GM19240 (cell line): ENCODE measurements at regions not wholly inside any gene's neighbourhood (a gene's known extent, or its start where the extent isn't known, plus 50 kb on each side); places are given as distances from the start of the nearest gene placed in this dataset.
"Not testable (repeated sequence)": the region's sequence is repeated elsewhere in the genome, so short reads cannot be mapped to it uniquely, and the experiment has no call there.

Experiments used
- DNase-seq: peaks from one replicate; pipeline ENCODE4 v3.0.0; 2011; ENCODE audit warnings: low spot score; ENCODE audit not compliant: insufficient read length

DNA sequence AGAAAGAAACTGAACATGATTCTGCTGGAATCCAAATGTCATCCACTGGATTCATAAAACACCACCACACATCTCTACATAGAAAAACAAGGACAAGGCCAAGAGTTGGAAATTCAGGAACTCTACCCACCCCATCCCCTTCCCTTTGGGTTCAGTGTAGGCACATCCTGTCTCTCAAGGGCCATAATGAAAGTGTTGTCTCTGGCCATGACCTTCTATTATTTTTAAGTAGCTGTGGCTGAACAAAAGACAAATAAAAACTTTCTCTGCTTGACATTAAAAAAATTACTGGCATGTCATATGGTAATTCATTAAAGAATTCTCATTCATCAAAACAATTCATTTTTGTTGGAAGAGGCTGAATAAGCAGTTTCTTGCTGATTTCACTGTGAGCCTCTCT, 54.9 kb upstream of the ZBTB18 start:
- no peak for DNase-seq

GRCh38 chr1:243991650-243992049, 59.4 kb upstream of the ZBTB18 start:
- DNase-seq, result no peak

GRCh38 chr1:243984788-243985187, 66.3 kb upstream of the ZBTB18 start:
- DNase-seq, result no peak

DNA sequence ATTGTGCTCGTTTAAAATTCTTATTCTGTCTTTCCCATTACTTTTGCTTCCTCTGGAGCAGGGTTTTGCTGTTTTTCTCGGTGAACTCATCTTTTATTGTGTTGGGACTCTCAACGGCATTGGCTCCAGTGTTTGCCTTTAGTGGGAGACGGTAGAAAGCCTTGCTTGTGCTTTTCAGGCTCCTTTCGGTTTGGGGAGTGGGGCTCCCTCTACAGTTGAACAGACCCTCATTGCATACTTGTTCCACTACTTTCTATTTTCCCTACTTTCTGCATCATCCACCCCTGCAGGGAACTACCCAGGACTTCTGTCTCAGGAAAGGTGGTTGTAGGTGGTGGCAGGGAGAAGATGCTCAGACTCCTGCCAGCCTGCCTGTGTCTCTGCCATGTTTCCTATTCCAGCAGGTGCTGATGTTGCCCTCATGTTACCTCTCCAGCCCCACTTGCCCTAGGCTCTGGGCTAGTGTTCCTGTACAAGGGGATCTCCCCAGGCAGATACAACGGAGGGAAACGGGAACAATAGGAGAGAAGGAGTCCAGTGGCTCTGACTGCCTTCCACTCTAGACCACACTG, 68.5 kb upstream of the ZBTB18 start:
- DNase-seq, result no peak

- no peak for DNase-seq
Observed at GRCh38 chr1:243980471-243980870, 70.6 kb upstream of the ZBTB18 start.

DNA sequence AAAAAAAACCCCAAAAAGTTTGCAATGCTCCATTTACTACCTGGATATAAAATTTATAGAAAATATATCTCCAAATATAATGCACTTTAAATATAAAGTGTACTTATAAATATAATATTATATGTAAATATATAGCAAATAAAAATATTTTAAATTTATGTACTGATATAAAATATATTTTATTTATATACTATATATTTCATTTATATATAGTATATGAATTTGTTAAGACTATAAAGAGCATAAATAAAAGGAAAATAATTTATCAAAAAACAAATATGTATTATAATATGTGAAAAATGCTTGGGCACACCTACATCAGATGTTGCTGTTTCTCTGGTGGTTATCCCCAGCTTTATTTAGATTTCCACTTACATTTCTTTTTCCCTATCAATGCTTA, 71.0 kb upstream of the ZBTB18 start:
- no peak for DNase-seq

DNA sequence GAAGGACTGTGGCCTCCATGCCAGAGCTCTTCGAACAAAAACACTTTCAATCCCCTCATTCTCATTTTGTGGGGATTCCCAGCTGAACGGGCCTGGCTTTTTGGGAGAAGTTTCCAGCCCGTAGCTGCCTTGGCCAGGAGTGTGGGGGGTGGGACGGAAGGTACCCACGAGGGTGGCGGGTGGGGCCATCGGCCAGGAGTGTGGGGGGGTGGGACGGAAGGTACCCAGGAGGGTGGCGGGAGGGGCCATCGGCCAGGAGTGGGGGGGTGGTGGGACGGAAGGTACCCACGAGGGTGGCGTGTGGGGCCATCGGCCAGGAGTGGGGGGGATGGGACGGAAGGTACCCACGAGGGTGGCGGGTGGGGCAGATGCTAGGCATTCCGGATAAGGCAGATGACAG, 71.7 kb upstream of the ZBTB18 start:
- no peak for DNase-seq

DNA sequence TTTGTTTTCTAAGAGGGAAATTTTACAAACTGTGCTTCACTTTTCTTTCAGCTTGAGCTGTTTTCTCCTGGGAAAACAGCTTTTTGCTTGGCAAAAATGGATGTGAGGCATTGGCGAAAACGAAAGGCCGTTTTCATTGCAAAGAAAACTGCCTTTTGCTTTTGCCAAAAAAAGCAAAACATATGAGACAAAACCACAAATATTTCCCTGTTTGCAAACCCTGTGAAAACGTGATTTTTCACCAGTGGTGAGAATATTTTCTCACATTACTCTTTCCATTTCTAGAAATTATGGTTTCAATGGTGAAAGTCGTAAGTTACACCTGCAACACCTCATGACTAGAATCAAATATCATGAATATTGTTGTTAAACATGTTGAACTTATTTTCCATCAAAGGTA, 74.0 kb upstream of the ZBTB18 start:
- no peak for DNase-seq

DNA sequence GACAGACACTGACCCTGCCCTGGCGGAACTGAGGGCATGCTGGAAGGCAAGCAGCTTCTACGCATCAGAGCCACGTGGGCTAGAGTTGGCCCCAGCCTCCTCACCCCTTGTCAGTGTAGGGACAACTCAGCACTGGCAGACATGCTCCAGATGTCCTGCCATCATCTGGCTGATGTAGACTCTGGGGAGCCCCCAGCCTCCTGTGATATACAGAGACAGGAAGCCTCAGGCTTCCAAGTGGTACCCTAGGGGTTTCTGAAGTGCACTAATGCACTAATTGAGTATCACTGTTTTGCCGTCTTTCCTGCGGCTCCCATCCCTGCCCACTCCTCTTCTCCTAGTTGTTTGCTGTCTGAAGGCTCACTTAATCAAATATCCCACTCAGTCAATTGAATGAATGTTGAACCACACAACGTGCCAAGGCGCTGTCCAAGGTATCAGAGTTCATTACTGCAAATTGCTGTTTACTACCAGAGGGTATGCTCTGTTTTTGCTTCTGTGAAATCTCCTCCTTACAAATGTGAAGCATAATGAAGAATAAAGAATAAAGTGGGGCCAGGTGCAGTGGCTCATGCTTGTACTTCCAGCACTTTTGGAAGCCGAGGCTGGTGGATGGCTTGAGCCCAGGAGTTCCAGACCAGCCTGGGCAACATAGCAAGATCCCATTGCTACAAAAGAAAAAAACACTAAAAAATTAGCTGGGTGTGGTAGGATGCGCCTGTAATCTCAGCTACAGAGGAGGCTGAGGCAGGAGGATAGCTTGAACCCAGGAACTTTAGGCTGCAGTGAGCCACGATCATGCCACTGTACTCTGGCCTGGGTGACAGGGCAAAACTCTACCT, 76.4 kb upstream of the ZBTB18 start:
- DNase-seq, result no peak

DNA sequence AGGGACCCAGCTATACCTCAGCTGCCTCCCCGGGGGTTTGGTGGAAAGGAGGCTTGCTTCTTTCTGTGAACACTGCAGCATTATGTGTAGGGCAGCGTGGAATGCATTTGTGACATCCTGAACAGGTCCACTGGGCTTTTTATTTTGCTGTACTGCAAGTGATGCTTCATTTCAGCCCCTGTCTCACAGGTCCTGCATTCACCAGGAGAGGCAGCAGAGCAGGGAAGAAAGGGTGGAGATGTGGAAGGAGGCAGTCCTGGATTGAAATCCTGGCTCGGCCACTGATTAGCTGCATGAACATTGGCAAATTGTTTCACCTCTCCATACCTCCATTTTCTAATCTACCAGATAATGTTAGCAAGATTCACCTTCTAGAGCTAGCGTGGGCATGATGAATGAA, 77.9 kb upstream of the ZBTB18 start:
- no peak for DNase-seq

GRCh38 chr1:243970077-243970476, 81.0 kb upstream of the ZBTB18 start:
- no peak for DNase-seq

DNA sequence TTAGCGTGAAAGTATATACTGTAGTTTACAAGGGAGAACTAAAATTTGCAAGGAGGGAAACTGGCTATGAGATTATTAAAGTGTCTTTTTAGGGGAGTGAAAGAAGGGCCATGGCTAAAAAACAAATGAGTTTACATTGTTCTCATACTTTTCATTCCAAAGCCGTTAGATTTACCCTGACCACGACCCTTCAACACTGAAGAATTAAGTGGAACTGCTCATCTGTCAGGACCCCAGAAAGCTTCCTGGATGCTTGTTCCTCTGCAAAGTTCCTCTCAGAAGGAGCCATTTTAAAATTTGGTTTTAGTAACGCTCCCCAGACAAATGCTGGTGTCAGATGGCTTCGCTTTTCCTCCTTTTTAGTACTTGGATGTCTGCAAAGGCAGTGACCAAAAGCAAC, 82.7 kb upstream of the ZBTB18 start:
- no peak for DNase-seq

DNA sequence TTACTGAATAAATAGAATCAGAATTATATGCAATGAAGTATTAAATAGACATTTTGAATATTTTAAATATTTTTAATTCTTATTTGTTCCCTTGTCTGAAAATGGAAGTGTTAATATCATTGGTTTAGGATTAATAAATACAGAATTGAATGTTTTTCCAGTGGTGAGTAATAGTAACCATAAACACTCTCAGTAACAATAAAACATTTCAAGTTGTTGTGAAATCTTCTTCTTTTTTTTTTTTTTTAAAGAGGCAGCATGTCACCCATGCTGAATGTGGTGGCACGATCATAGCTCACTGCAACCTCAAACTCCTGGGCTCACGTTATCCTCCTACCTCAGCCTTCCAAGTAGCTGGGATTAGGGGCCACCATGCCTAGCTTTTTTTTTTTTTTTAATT, 86.2 kb upstream of the ZBTB18 start:
- DNase-seq, result no peak

DNA sequence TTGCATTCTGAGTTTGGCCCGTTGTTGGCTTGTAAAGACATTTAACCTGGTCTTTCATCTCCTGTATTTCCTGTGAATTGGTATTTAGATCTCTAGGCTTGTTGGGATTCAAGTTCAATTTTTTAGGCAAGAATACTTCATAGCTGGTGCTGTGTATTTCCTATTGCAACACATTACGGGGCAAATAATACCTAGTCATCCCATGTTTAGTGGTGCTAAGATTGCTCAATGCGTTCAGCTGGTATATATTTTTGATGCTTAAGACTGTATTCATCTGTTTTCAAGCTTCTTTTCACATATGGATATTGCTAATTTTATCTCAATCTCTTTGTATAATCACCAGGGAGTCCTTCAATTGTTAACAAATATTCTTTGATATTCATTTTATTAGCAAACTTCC, 87.5 kb upstream of the ZBTB18 start:
- DNase-seq, result no peak

DNA sequence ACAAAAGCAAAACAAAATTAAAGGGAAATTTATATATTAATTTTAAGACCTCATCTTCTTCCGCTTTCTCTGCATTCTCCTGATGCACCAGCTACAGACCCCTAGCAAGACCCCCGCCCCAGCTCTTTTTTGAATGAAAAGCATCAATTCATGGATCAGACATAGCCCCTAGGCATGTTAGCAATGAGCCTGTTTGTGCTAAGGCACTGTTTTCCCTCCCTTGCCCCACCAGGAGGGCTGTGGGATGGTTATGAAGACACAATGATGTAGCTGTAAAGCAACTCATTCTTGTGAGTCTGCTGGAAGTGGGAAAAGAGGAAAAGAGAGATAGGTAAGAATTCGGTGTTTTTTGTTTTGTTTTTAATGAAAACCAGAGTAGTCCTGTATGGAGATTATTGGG, 88.5 kb upstream of the ZBTB18 start:
- no peak for DNase-seq

DNA sequence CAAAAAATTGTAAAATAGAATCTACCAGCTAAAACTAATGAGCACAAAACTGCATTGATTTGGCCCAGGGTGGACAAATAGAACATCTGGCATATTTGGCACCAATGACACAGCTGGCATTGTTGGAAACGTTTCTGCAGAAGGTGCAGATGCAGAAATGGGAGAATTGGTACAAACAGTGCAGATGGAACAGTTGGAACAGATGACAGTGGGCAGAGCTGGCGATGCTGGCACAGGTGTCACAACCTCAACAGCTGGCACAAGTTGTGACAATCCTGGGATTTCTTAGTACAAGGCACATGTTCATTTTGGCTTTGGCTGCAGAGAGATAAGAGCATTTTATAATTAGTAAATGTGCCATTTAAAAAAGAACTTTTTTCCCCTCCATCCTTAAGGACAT, 91.1 kb upstream of the ZBTB18 start:
- DNase-seq, result no peak

GRCh38 chr1:243957141-243957540, 93.9 kb upstream of the ZBTB18 start:
- no peak for DNase-seq

DNA sequence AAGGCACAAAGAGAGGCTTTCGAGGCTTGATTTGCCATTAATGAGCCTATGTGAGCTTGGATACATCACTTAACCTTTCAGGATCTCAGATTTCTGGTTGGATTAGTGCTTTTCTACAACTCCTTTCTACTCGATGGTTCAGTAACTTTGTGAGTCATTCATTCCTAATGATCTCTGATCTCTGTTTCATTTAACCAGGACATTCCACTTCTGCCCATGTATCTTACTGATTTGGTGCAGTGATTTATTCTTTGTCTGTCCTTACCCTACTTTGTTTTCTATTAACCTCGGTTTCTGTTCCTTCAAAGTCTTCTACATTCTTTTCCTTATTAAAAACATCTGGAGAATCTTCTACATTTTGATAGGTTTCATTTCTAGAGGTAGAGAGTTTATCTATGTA, 94.6 kb upstream of the ZBTB18 start:
- no peak for DNase-seq

- DNase-seq, result not testable (repeated sequence)
Observed at GRCh38 chr1:243951207-243951606, 99.9 kb upstream of the ZBTB18 start.

GRCh38 chr1:243950166-243950565, 100.1 kb upstream of the AKT3 start:
- no peak for DNase-seq

GRCh38 chr1:243946946-243947345, 96.9 kb upstream of the AKT3 start:
- peak; percentile 9 for DNase-seq

- no peak for DNase-seq
Observed at GRCh38 chr1:243946253-243946652, 96.2 kb upstream of the AKT3 start.

DNA sequence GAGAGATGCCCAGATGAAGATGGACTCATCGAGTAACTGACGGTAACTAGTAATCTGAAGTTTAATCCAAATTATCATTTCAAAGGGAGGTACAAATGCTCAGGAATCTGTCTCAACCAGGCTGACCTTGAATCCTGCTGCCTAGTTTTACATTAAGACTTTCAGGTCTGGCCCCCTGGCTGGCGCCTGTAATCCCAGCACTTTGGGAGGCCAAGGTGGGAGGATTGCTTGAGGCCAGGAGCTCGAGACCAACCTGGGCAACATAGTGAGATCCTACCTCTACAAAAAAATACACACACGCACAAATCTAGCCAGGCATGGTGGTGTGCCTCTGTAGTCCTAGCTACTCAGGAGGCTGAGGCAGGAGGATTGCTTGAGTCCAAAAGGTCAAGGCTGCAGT, 95.7 kb upstream of the AKT3 start:
- no peak for DNase-seq
